ENCODE measurements at regions not wholly inside any gene's neighbourhood (a gene's known extent, or its start where the extent isn't known, plus 50 kb on each side); places are given as distances from the start of the nearest gene placed in this dataset.
A peak's percentile ranks its signal among the peaks of the same experiment; 100 is the strongest.

DNA sequence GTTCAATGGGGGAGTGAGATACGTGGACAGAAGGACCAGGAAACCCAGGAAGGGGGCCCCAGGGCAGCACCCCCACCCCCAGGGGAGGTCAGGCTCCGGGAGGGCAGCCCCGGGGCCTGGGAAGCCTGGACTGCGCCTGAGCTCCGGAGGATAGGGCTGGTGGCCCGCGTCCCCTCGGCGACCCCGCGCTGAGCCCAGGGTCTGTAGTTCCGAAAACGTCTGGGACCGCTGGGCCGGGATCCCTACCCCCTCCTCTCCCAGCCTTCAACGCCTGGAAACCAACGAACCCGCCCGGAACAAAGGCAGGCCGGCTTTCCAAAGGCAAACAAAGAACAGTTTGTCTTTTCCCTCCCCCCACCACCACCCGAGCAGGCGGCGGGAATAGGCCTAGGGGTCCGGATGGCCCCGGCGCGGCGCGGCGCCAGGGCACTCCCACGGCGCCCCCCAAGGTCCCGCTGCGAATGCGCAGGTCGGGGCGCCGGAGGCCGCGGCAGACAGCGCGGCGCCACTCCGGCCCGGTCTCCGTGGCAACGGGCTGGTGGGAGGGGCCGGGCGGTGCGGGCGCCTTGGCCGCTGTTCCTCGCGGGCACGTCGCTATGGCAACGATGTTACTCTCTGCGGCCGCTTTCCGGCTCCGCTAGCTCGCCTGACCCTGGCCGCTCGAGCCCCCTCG lies 58.5 kb downstream of the IGLL1 start (continued):
- TF ChIP-seq MLXIP (CRISPR knock-in tag; IDR thresholded peaks at IDR 0.05; ENCODE audit: borderline replicate concordance) (no peak), HDAC6 (IDR thresholded peaks at IDR 0.05; ENCODE audit: low read depth, low read length) (no peak), CCAR2 (optimal IDR thresholded peaks at IDR 0.05; ENCODE audit: low read depth, low read length) (no peak), NKX3-1 (CRISPR knock-in tag; IDR thresholded peaks at IDR 0.05) (no peak), ZNF562 (CRISPR knock-in tag; IDR thresholded peaks at IDR 0.05; ENCODE audit: borderline replicate concordance) (no peak), AGO1 (IDR thresholded peaks at IDR 0.05; ENCODE audit: low read depth, low read length, poor library complexity, severe bottlenecking) (no peak), ASH2L (IDR thresholded peaks at IDR 0.05; ENCODE audit: insufficient read length, low read depth, low read length) (no peak), GPBP1L1 (CRISPR knock-in tag; IDR thresholded peaks at IDR 0.05) (no peak), RNF2 (conservative IDR thresholded peaks at IDR 0.05; ENCODE audit: low read depth) (no peak; the same call in 1 of the 2 replicates), RFXANK (CRISPR knock-in tag; IDR thresholded peaks at IDR 0.05) (no peak), ZNF33A (CRISPR knock-in tag; IDR thresholded peaks at IDR 0.05; ENCODE audit: borderline replicate concordance) (no peak), HINFP (CRISPR knock-in tag; IDR thresholded peaks at IDR 0.05; ENCODE audit: low read depth) (0 out of 2 replicates have a peak, but pooled peaks have one; percentile 22), ELF1 (CRISPR knock-in tag; IDR thresholded peaks at IDR 0.05) (0 out of 2 replicates have a peak, but pooled peaks have one; percentile 35), KMT2A (CRISPR knock-in tag; IDR thresholded peaks at IDR 0.05) (peak; percentile 72; the same call in 1 of the 2 replicates), RFX5 (IDR thresholded peaks at IDR 0.05; ENCODE audit: low read depth, low read length) (no peak), ATF6 (CRISPR knock-in tag; conservative IDR thresholded peaks at IDR 0.05) (no peak), MED1 (CRISPR knock-in tag; IDR thresholded peaks at IDR 0.05) (peak; percentile 88), ZNF121 (CRISPR knock-in tag; IDR thresholded peaks at IDR 0.05) (0 out of 2 replicates have a peak, but pooled peaks have one; percentile 23), RORA (CRISPR knock-in tag; IDR thresholded peaks at IDR 0.05) (no peak), ZBTB8A (CRISPR knock-in tag; IDR thresholded peaks at IDR 0.05; ENCODE audit: borderline replicate concordance, low read depth) (no peak), NCOA2 (CRISPR knock-in tag; IDR thresholded peaks at IDR 0.05) (peak; percentile 90), SALL1 (CRISPR knock-in tag; IDR thresholded peaks at IDR 0.05) (peak; percentile 81), SPEN (CRISPR knock-in tag; IDR thresholded peaks at IDR 0.05; ENCODE audit: low read depth) (peak; percentile 91; the same call in 1 of the 2 replicates)
